MM.1S (cell line): ENCODE measurements at regions not wholly inside any gene's neighbourhood (a gene's known extent, or its start where the extent isn't known, plus 50 kb on each side); places are given as distances from the start of the nearest gene placed in this dataset.

ENCODE experiments used
- CTCF ChIP-seq: fragments of 300-600 bp; sonication (generic); IDR thresholded peaks from 2 replicates; pipeline ENCODE4 v1.5.1; 2016; ENCODE audit warnings: antibody characterized with exemption, low read length, mixed read lengths
- EZH2 ChIP-seq: fragments of 300-600 bp; sonication (generic); optimal IDR thresholded peaks from 2 replicates; pipeline ENCODE3; 2017; ENCODE audit warnings: low read depth, mild to moderate bottlenecking, antibody characterized with exemption, low read length, mixed read lengths
- EZH2phosphoT487 ChIP-seq: fragments of 300-600 bp; sonication (generic); IDR thresholded peaks from 2 replicates; pipeline ENCODE4 v1.6.1; 2018; ENCODE audit warnings: antibody characterized with exemption, low read length

DNA sequence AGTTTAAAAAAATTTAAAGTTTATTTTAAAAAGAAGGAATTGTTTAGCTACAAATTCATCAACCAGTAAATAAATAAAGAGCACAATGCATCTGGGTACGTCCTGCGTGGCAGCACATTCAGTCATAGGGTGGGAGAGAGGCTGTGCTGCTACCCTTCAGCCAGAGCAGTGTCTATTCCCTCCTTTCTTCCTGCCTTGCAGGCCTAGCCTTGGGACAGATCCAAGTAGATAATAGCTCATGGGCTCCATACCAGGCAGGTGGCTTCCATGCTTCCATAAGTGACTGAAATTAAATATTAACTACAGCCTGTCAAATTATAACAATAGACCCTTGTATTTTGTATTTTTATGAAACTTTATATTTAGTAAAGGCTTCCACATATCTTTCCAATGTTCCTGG is 408.3 kb upstream of the RGMB start:
- TF ChIP-seq CTCF, result no peak
- no peak for TF ChIP-seq EZH2
- no peak for TF ChIP-seq EZH2phosphoT487
